HG02623 (cell line): ENCODE measurements at regions not wholly inside any gene's neighbourhood (a gene's known extent, or its start where the extent isn't known, plus 50 kb on each side); places are given as distances from the start of the nearest gene placed in this dataset.

Experiments
- ATAC-seq: cut with Tn5 transposase; IDR thresholded peaks from one replicate; pipeline ENCODE4 v1.9.1; 2021; ENCODE audit warnings: moderate library complexity; ENCODE audit not compliant: unreplicated experiment

DNA sequence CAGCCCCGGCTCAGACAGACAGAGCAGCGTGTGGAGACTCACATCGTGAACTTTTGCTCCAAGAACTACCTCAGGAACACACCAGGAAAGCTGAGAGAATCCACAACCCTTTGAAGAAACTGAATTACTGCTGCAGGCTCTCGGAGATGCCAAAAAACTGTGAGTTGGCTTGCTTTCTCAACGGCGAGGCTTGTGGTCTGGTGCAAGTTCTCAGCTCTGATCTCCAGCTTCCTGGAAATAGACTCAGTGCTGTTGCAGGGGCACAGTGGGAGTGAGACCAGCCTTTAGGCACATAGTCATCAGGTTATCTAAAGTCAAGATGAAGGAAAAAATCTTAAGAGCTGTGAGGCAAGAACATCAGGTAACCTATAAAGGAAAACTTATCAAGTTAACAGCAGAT, 273.7 kb upstream of the LRATD1 start:
- no peak for ATAC-seq

DNA sequence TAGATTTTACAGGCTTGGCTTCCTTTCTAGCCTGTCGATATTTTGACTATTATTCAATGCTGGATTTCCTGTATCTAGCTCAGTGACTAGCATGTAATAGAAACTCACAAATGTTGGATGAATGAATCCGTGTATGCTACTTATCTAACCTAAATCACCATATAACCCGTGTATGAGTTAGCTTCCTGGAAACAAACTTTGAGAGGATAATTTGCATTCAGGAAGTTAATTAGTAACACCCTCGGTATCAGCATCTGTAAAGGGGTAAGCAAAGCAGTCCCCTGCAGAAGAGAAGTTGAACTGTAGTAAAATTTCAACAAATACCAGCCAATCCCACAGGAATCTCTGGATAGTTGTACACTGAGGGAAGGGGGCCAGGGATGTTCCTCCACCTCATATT, 269.4 kb upstream of the LRATD1 start:
- peak; percentile 48 for ATAC-seq

DNA sequence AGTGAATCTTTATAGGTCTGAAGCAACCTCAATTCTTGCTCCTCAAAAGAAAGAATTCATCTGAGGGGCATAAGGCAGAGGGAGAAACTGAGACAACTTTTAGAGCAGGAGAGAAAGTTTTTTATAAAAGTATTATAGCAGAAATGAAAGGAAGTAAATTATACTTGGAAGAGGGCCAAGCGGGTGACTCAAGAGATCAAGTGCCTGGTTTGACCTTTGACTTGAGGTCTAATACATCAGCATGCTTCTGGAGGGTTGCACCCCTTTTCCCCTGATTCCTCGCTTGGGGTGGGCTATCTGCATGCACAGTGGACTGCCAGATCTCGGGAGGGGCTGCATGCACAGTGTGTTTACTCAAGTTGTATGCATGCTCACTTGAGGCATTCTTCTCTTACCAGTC, 268.5 kb upstream of the LRATD1 start:
- no peak for ATAC-seq

GRCh38 chr2:14364471-14364870, 268.0 kb upstream of the LRATD1 start:
- no peak for ATAC-seq

DNA sequence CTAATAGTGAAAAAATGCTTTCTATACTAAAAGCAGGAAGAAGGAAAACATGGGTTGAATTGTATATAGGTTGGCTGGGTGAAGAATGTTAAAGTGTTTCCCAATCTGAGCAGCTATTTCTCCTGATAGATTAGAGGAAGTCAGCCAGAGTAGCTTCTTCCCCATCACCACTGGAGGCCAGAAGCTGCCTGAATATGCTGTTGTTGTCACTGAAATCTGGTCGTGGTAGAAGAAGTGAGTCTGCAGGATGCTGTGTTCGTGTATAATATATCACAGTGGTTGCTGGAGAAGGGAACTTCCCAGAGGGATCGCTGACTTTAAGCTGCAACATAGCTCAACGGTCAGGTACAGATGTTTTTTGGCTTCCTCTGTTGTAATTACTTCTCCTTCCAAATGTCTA, 247.5 kb upstream of the LRATD1 start:
- no peak for ATAC-seq

- ATAC-seq: no peak
Observed at GRCh38 chr2:14387332-14387731, 245.2 kb upstream of the LRATD1 start.

DNA sequence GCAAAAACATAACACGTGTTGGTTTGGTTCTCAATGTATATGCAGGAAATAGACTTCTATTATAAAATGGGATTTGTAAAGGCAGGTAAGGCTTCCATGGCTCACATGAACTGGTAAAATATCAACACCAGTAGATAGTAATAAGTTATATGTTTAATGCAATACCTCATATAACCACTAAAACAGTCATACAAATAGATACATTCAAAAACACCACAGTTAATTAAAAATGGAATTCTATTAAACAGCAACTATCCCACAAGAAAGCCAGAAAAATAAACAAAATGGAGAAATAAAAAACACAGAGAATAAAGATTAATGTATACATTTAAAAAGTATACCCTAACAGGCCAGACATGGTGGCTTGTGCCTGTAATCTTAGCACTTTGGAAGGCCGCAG, 243.8 kb upstream of the LRATD1 start:
- no peak for ATAC-seq

DNA sequence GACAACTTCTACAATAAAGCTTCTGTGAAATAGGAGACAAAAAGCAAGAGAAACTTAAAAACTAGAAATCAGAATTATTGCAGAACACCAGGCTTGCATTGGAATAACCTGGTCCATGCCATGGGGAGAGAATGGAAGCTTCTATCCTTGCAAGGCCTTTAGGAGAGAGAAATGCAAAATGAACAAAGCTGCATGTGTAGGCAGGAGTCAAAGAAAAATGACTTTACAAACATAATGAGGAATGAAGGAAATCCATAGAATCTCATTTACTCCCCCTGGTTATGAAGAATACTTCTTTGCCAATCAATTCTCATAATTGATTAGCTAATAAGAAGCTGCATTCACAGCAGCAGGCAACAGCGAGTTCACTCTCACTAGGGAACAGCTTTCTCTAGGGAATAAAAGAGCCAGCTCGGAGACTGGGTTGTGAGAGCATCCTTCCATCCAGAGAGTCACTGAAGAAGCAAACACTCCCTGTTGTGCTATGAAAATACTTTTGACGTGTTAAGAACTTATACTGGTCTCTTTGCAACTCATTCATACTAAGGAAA, 235.9 kb upstream of the LRATD1 start:
- ATAC-seq: no peak

DNA sequence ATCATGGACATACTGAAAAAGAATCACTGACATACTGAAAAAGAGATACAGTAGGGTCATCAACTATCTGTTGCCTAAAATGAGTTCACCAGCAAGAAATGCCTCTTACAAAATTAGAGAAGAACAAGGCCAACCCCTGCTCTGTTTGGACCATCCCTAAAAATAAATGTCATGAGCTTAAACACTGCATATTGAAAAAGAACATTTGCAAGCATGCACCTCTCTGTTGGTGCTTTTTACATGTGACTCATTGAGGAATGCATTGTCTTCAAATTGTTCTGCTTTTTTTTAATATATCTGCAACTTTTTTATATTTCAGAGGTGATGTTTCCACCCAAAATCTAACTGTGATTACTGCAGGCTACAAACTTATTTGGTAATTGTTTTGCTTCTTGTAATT, 233.9 kb upstream of the LRATD1 start:
- ATAC-seq: no peak

DNA sequence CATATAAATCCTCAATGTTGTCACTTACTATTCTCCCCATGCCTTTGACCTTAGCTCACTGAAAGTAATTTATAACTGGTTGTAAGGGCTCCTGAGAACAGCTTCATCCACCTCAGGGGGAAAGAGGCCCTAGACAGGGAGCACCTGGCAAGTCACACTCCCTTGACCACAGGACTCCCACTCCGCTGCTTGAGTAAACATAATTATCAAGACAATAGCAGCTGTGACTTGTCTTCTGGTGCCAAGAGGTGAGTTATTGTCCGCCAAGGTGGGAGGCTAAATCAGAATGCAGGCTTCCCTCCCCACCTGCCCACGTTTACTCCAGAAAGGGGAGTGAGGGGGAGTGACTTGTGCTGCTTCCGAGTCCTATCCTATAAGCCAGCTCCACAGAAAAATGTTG, 230.6 kb upstream of the LRATD1 start:
- no peak for ATAC-seq

GRCh38 chr2:14408695-14409094, 223.8 kb upstream of the LRATD1 start:
- ATAC-seq: no peak

DNA sequence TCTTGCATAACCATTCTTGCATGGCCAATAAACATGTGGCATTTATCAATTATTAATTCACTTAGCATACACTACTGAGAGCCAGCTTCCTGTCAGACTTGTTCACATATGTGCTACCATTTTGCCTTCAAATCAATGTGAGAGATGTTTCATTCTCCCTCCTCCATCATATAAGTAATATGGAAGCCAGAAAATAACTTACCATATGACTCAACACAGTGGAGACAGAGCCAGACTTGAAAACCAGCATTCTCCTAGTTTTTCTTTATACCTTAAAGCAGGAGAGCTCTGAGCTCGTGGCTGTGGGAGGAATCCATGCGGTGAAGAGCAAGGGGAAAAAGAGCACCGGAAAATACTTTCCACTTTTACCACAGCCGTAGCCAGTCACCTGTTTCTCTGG, 215.0 kb upstream of the LRATD1 start:
- no peak for ATAC-seq

GRCh38 chr2:14418115-14418514, 214.4 kb upstream of the LRATD1 start:
- no peak for ATAC-seq

DNA sequence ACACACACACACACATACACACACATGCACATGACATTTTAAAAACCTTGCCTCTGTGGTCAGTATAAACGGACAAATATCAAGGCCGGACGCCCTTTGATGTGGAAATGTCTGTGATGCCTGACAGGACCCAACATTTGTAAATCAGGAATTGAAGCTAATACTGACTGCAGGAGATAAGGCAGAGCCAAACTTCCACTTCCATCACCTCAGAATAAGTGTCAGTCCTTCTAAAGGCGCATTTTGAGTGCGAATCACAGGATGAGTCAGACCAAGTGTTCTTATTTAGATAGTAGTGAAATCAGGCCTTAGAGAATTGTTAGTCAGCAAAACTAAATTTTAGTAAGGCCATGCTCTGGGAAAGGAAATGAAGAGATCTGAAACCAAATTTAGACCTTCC, 211.7 kb upstream of the LRATD1 start:
- ATAC-seq: no peak

- ATAC-seq: no peak
Observed at GRCh38 chr2:14422426-14422825, 210.1 kb upstream of the LRATD1 start.

GRCh38 chr2:14423145-14423906, 209.2 kb upstream of the LRATD1 start:
- no peak for ATAC-seq

DNA sequence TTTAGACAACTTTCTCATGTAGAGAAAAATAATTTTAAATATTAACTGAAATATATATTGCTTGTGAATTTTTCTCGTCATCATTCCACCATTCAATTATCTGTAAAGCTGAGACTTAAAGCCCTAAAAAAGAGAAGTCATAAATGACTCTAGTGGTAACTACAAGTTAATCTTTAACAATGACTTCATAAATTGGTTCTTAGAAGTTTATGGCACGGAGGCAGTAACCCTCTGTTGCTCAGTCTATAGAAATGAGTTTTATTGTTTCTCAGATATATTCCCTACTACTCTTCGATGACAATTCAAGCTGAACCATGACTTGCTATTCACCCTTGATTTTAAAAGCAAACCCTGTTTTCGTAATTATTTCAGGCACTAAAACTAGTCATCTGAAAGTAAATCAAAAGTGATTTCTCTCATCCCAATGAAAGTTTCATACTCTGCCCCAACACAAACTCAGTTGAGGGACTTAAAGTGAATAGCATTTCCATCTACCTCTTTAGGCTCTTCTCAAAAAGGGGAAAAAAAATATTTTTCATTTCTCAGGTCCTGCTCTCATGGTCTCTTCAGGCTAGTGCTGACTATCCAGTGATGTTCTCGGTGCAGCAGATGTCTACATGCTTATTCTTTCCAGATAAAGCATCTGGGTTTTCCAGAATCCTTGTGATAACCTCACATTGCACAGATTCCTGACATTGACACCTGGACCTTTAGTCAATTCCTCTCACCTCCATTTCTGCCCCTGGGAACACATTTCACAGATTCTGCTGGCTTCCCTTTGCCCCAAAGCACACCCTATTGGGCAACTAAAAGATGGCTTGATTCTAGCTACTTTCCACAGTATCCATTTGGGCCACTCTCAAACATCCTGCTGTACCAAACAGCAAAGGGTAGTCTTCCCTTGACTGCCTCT, 207.8 kb upstream of the LRATD1 start:
- peak; percentile 49 for ATAC-seq

GRCh38 chr2:14425869-14426268, 206.6 kb upstream of the LRATD1 start:
- ATAC-seq: no peak

DNA sequence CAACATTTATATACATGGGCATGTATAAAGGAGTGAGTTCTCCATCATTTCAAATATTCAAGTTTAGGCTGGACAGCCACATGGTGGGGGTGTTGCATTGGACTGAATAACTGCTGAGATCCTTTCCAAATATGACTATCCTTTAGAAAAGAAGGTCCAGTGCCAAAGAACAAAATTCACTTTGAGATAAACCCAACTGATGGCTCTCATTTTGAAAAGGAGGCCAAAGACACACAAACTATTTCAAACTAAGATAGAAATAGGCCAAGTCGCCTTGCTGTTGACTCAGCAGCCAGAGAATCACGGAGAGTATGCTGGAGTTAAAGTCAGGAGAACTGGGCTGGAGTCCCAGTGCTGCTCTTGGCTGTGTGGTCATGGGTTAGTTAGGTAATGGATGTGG, 204.5 kb upstream of the LRATD1 start:
- no peak for ATAC-seq

DNA sequence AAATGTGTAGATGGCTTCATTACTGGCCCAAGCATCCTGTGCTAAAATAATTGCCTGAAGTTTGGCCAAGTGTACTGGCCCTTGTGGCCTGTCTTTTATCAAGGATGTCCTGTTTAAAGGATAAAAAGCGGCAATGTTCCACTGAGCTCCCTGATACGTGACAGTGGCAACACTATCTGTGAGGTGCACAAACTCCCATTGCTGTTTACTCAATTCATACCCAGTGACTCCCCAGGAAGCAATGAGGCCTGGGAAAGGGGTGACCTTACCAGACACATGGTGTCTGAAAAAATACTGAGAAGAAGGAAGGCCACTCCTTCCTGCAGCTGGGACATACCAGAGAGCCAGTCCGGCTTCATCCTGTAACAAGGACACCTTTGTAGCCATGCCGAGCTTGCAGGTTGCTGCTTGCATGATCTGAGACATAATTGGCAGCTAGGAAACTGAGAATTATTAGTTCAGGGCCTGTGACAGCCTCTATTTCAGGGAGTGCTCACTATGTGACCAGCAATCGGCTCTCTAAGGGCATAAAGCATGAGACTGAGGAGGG, 198.5 kb upstream of the LRATD1 start:
- ATAC-seq: no peak

GRCh38 chr2:14445670-14446069, 186.8 kb upstream of the LRATD1 start:
- ATAC-seq: no peak

DNA sequence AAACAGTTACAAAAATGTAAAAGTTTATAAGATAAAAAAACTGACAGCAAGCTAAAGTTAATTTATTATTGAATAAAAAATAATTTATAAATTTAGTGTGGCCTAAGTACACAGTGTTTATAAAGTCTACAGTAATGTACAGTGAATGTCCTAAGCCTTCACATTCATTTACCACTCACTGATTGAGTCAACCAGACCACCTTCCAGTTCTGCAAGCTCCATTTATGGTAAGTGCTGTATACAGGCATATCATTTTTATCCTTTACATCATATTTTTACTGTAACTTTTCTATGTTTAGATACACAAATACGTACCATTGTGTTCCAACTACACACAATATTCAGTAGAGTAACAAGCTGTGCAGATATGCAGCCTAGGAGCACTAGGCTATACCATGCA, 184.2 kb upstream of the LRATD1 start:
- no peak for ATAC-seq
